Vagina (tissue), 2 donors: ENCODE measurements at regions not wholly inside any gene's neighbourhood (a gene's known extent, or its start where the extent isn't known, plus 50 kb on each side); places are given as distances from the start of the nearest gene placed in this dataset.

Source experiments
- DNase-seq, 2 donors: peaks; one replicate each; pipeline ENCODE4 v3.0.0-alpha.2; 2017; ENCODE audit errors: extremely low spot score in 2 of 2
- H3K27ac ChIP-seq: fragments of 200-600 bp; sonication (generic); one replicate; pipeline ENCODE4 v1.5.1; 2019
- H3K27me3 ChIP-seq: fragments of 200-600 bp; sonication (generic); one replicate; pipeline ENCODE4 v1.5.1; 2019
- H3K36me3 ChIP-seq, 2 donors: fragments of 200-600 bp; sonication (generic); one replicate each; pipeline ENCODE4 v1.5.1; 2017 to 2019
- H3K4me1 ChIP-seq: fragments of 200-600 bp; sonication (generic); one replicate; pipeline ENCODE4 v1.5.1; 2019
- H3K4me3 ChIP-seq, 2 donors: fragments of 200-600 bp; sonication (generic); 1 replicate in 1 of 2; 2 replicates in 1 of 2; pipeline ENCODE4 v1.5.1; 2016 to 2019
- H3K9me3 ChIP-seq: fragments of 200-600 bp; sonication (generic); one replicate; pipeline ENCODE4 v1.5.1; 2019
- POLR2A ChIP-seq, 2 donors: fragments of 450-650 bp; IDR thresholded peaks; one replicate each; pipeline ENCODE4 v1.6.1; 2017; ENCODE audit warnings: antibody characterized with exemption in 2 of 2, mild to moderate bottlenecking in 2 of 2, moderate library complexity in 2 of 2
- POLR2AphosphoS5 ChIP-seq, 2 donors: sonication (generic); formaldehyde crosslinking; IDR thresholded peaks; one replicate each; pipeline ENCODE4 v1.9.0; 2017; ENCODE audit warnings: antibody characterized with exemption in 2 of 2, mild to moderate bottlenecking in 2 of 2, low read depth in 1 of 2; ENCODE audit not compliant: insufficient read depth in 1 of 2
- intact Hi-C: fragments of 100-400 bp; cut with DNase I; formaldehyde crosslinking; loops from one replicate; pipeline ENCODE4 v1.15.1; 2023
- TF ChIP-seq, protein P1 (sequence below), 3 experiments: fragments of 450-650 bp in 2 of 3; fragments of 200-600 bp in 1 of 3; sonication (generic) in 1 of 3; IDR thresholded peaks; one replicate each; pipeline ENCODE4 v1.5.1; 2017 to 2019; ENCODE audit warnings: antibody characterized with exemption in 3 of 3, mild to moderate bottlenecking in 2 of 3, moderate library complexity in 2 of 3

- intact Hi-C loops, result no loop called here
- no peak for TF ChIP-seq POLR2A (IDR thresholded peaks at IDR 0.05)
- no peak for TF ChIP-seq POLR2AphosphoS5 (IDR thresholded peaks at IDR 0.05; ENCODE audit: insufficient read depth in 1 of 2, low read depth in 1 of 2)
- TF ChIP-seq, protein P1, sequence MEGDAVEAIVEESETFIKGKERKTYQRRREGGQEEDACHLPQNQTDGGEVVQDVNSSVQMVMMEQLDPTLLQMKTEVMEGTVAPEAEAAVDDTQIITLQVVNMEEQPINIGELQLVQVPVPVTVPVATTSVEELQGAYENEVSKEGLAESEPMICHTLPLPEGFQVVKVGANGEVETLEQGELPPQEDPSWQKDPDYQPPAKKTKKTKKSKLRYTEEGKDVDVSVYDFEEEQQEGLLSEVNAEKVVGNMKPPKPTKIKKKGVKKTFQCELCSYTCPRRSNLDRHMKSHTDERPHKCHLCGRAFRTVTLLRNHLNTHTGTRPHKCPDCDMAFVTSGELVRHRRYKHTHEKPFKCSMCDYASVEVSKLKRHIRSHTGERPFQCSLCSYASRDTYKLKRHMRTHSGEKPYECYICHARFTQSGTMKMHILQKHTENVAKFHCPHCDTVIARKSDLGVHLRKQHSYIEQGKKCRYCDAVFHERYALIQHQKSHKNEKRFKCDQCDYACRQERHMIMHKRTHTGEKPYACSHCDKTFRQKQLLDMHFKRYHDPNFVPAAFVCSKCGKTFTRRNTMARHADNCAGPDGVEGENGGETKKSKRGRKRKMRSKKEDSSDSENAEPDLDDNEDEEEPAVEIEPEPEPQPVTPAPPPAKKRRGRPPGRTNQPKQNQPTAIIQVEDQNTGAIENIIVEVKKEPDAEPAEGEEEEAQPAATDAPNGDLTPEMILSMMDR (IDR thresholded peaks at IDR 0.05), result no peak
Measured at GRCh38 chr2:67240507-67240906, 156.6 kb upstream of the ETAA1 start.

DNA sequence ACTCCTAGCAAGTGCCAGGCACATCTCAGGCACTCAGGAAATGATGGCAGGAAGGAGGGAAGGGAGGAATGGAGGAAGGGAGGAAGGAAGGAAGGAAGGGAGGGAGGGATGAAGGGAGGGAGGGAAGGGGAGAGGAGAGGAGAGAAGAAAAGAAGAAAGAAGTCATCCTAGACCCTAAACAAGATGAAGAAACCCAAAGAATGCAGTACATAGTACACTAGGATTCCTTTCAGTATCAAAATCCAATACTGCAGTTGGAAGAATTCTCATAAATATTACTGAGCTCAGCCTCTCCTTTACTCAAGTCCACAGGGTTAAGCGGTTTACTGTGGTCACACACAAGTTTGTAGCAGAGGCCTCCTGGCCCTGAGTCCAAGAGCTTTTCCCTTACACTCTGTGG, 155.7 kb upstream of the ETAA1 start:
- no peaks in the 10 kb centered on the region for H3K4me1 ChIP-seq
- H3K36me3 ChIP-seq, result no peaks in the 10 kb centered on the region
- intact Hi-C loops, result no loop called here
- no peaks in the 10 kb centered on the region for H3K9me3 ChIP-seq
- H3K4me3 ChIP-seq, result no peak overlapping the region
- no peak for DNase-seq
- TF ChIP-seq POLR2A (IDR thresholded peaks at IDR 0.05) (no peak), POLR2AphosphoS5 (IDR thresholded peaks at IDR 0.05; ENCODE audit: insufficient read depth in 1 of 2, low read depth in 1 of 2) (no peak)
- TF ChIP-seq, protein P1 (IDR thresholded peaks at IDR 0.05), result no peak
- H3K27me3 ChIP-seq, result no peaks in the 10 kb centered on the region
- H3K27ac ChIP-seq, result no peak overlapping the region

More at GRCh38 chr2:67240507-67240906, 156.6 kb upstream of the ETAA1 start:
- Histone ChIP-seq H3K9me3 (no peaks in the 10 kb centered on the region), H3K4me3 (no peak overlapping the region), H3K27ac (no peak overlapping the region), H3K27me3 (no peaks in the 10 kb centered on the region), H3K4me1 (no peaks in the 10 kb centered on the region), H3K36me3 (no peaks in the 10 kb centered on the region)
- DNase-seq, result no peak

DNA sequence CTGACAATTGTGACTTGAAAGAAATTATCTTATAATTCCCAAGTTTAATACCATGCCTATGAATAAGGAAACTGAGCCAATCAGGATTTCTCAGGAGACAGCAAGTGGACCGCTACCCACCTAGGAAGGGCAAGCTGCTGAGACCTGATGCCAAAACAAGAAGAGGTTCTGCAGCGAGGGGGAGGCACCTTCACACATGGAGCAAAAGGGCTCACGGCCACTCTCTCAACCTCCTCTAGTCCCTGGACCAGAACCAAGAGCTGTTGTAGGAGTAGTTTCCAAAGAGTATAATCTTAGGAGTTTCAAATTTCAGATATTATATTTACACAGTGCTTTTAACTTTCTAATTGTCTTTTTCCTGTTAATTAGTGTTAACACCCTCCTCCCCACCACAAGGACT, 154.7 kb upstream of the ETAA1 start:
- no peaks in the 10 kb centered on the region for H3K4me1 ChIP-seq
- intact Hi-C loops, result no loop called here
- TF ChIP-seq, protein P1 (IDR thresholded peaks at IDR 0.05), result no peak
- TF ChIP-seq POLR2AphosphoS5 (IDR thresholded peaks at IDR 0.05; ENCODE audit: insufficient read depth in 1 of 2, low read depth in 1 of 2) (no peak), POLR2A (IDR thresholded peaks at IDR 0.05) (no peak)
- H3K9me3 ChIP-seq, result no peaks in the 10 kb centered on the region
- H3K27me3 ChIP-seq, result no peaks in the 10 kb centered on the region
- DNase-seq, result no peak
- no peak overlapping the region for H3K4me3 ChIP-seq
- H3K36me3 ChIP-seq, result no peaks in the 10 kb centered on the region
- H3K27ac ChIP-seq, result no peak overlapping the region

DNA sequence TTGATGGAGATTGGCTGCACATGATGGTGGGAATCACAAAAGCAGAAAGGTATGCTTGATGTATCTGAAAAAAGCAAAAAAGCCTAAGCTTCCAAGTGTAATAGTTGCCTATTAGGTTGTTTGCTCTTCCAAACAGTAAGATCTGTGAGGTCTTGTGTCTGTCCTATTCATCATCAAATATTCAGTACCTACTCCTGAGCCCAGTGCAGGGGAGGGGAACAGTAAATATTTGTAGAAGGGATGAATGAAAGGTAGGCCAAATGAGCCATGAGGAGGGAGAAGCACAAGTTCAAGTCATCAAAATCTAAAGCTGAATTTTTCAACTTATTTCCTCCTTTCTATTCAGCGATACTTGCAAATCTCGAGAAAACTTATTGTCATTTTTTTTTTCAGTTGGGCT, 153.2 kb upstream of the ETAA1 start:
- Histone ChIP-seq H3K36me3 (no peaks in the 10 kb centered on the region), H3K4me3 (no peak overlapping the region), H3K4me1 (no peaks in the 10 kb centered on the region), H3K27ac (no peak overlapping the region), H3K9me3 (no peaks in the 10 kb centered on the region), H3K27me3 (no peaks in the 10 kb centered on the region)
- intact Hi-C loops, result no loop called here
- TF ChIP-seq, protein P1 (IDR thresholded peaks at IDR 0.05), result no peak
- TF ChIP-seq POLR2AphosphoS5 (IDR thresholded peaks at IDR 0.05; ENCODE audit: insufficient read depth in 1 of 2, low read depth in 1 of 2) (no peak), POLR2A (IDR thresholded peaks at IDR 0.05) (no peak)
- no peak for DNase-seq

DNA sequence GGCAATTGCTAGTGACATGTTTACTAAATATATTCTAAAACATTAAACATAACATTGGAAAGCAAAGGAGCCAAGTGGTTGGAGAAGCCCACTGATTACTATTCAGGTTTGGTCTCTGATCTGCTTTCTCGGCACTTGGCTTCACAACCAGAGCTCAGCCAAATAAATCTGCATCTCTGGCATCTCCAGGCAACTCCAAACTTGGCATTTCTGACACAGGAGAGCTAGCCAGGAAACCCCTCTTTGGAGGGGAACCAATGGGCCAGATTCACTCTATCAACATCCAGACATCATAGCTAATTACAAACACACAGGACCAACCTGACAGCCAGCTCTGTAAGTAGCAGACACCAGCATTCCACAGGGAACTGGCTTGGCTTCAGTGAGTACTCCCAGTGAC, 150.3 kb upstream of the ETAA1 start:
- H3K27ac ChIP-seq, result no peak overlapping the region
- TF ChIP-seq POLR2A (IDR thresholded peaks at IDR 0.05) (no peak), POLR2AphosphoS5 (IDR thresholded peaks at IDR 0.05; ENCODE audit: insufficient read depth in 1 of 2, low read depth in 1 of 2) (no peak)
- TF ChIP-seq, protein P1 (IDR thresholded peaks at IDR 0.05), result no peak
- H3K27me3 ChIP-seq, result no peaks in the 10 kb centered on the region
- no peaks in the 10 kb centered on the region for H3K36me3 ChIP-seq
- no peaks in the 10 kb centered on the region for H3K9me3 ChIP-seq
- H3K4me1 ChIP-seq, result no peaks in the 10 kb centered on the region
- H3K4me3 ChIP-seq, result no peak overlapping the region
- DNase-seq, result no peak
- intact Hi-C loops, result no loop called here
